ENCODE measurements at regions not wholly inside any gene's neighbourhood (a gene's known extent, or its start where the extent isn't known, plus 50 kb on each side); places are given as distances from the start of the nearest gene placed in this dataset.

GRCh38 chr18:27772081-27772480 lies 404.8 kb downstream of the CDH2 start:
- Mint-ChIP-seq H3K27me3 (ENCODE audit: low read depth, unreplicated experiment) (no peaks in the 10 kb centered on the region), H3K36me3 (ENCODE audit: low read depth, unreplicated experiment) (no peaks in the 10 kb centered on the region), H3K27ac (ENCODE audit: unreplicated experiment) (no peak overlapping the region), H3K4me3 (ENCODE audit: unreplicated experiment) (no peak overlapping the region), H3K4me1 (ENCODE audit: low read depth, unreplicated experiment) (peaks cover 14% of the 10 kb centered on the region), H3K9me3 (ENCODE audit: unreplicated experiment) (peaks cover 2% of the 10 kb centered on the region)
- Histone ChIP-seq H2AFZ (ENCODE audit: low read depth, low read length) (no peak overlapping the region), H4K20me1 (ENCODE audit: insufficient read depth, low read length) (no peaks in the 10 kb centered on the region), H3K9me3 (ENCODE audit: insufficient read depth, low read depth, low read length) (no peaks in the 10 kb centered on the region), H3K27ac (ENCODE audit: low read depth, low read length) (no peak overlapping the region), H3K4me2 (ENCODE audit: low read length) (no peak overlapping the region), H3K36me3 (ENCODE audit: insufficient read depth, low read length) (no peaks in the 10 kb centered on the region), H3K27me3 (ENCODE audit: insufficient read depth, low read length) (no peaks in the 10 kb centered on the region), H3K79me2 (ENCODE audit: insufficient read depth, low read length) (no peaks in the 10 kb centered on the region), H3K9ac (ENCODE audit: low read length) (no peak overlapping the region), H3K4me3 (ENCODE audit: insufficient read depth, low read depth, low read length) (no peak overlapping the region), H3K4me1 (ENCODE audit: insufficient read depth, low read length) (no peaks in the 10 kb centered on the region)
- no peak for TF ChIP-seq EZH2 (IDR thresholded peaks at IDR 0.05; ENCODE audit: insufficient read depth, low read length)
- no peak for TF ChIP-seq CTCF (IDR thresholded peaks at IDR 0.05; ENCODE audit: insufficient read depth, low read depth, low read length)
- DNase-seq (ENCODE audit: low read depth) (no peak), FAIRE-seq (no peak)

DNA sequence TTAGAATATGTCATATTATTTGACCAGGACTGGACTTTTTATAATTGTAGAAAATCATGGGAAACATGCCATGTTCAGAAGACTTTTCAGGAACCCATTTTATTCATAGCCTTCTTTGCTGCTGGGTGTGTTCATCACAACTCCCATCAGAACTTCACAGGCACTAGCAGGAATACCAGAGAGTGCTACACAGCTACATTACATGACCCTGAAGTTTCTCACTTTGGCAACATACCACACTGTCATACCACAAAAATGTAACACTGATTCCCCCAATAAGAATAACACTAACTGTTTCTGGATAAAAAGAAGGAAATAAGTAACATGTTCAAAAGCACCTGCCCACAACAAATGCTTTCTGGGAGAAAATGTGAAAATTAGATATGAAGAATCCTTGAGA lies 405.4 kb downstream of the CDH2 start:
- H3K9me3 Mint-ChIP-seq (ENCODE audit: unreplicated experiment) = peaks cover 3% of the 10 kb centered on the region
- no peaks in the 10 kb centered on the region for H3K4me1 ChIP-seq (ENCODE audit: insufficient read depth, low read length)
- H3K27ac Mint-ChIP-seq (ENCODE audit: unreplicated experiment) = no peak overlapping the region

More for the DNA sequence above, 405.4 kb downstream of the CDH2 start:
- no peaks in the 10 kb centered on the region for H3K27me3 Mint-ChIP-seq (ENCODE audit: low read depth, unreplicated experiment)
- Histone ChIP-seq H2AFZ (ENCODE audit: low read depth, low read length) (no peak overlapping the region), H3K79me2 (ENCODE audit: insufficient read depth, low read length) (no peaks in the 10 kb centered on the region), H3K4me3 (ENCODE audit: insufficient read depth, low read depth, low read length) (no peak overlapping the region), H3K9me3 (ENCODE audit: insufficient read depth, low read depth, low read length) (no peaks in the 10 kb centered on the region), H3K27me3 (ENCODE audit: insufficient read depth, low read length) (no peaks in the 10 kb centered on the region), H3K9ac (ENCODE audit: low read length) (no peak overlapping the region), H3K27ac (ENCODE audit: low read depth, low read length) (no peak overlapping the region), H3K36me3 (ENCODE audit: insufficient read depth, low read length) (no peaks in the 10 kb centered on the region), H4K20me1 (ENCODE audit: insufficient read depth, low read length) (no peaks in the 10 kb centered on the region), H3K4me2 (ENCODE audit: low read length) (no peak overlapping the region)
- H3K36me3 Mint-ChIP-seq (ENCODE audit: low read depth, unreplicated experiment) = no peaks in the 10 kb centered on the region
- no peak for TF ChIP-seq EZH2 (IDR thresholded peaks at IDR 0.05; ENCODE audit: insufficient read depth, low read length)
- no peak for TF ChIP-seq CTCF (IDR thresholded peaks at IDR 0.05; ENCODE audit: insufficient read depth, low read depth, low read length)
- no peak overlapping the region for H3K4me3 Mint-ChIP-seq (ENCODE audit: unreplicated experiment)
- FAIRE-seq = peak; percentile 9
- peak; percentile 5 for DNase-seq (ENCODE audit: low read depth)
- peaks cover 14% of the 10 kb centered on the region for H3K4me1 Mint-ChIP-seq (ENCODE audit: low read depth, unreplicated experiment)

Data from astrocyte (in vitro differentiated cells and primary cell).